ENCODE measurements at regions not wholly inside any gene's neighbourhood (a gene's known extent, or its start where the extent isn't known, plus 50 kb on each side); places are given as distances from the start of the nearest gene placed in this dataset.

DNA sequence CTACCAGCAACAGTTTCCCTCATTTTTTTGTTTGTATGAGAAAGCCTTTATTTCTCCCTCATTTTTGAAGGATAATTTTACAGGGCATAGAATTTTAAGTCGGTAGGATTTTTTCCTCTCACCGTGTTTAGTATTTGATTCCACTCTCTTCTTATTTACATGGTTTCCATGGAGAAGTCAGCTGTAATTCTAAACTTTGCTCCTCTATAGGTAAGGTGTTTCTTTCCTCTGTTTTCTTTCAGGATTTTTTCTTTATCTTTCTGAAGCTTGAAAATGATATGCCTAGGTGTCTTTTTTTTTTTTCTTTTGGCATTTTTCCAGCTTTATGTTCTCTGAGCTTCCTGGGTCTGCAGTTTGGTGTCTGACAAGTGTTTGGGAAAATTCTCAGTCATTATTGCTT is 75.6 kb upstream of the ETV6 start:
- H3K4me2 ChIP-seq: no peak overlapping the region
- no peaks in the 10 kb centered on the region for H3K79me2 ChIP-seq (ENCODE audit: low read depth)
- H3K27ac Mint-ChIP-seq: no peak overlapping the region
- no peak overlapping the region for H3K9ac ChIP-seq
- no peaks in the 10 kb centered on the region for H3K27me3 ChIP-seq
- no peak for DNase-seq (ENCODE audit: low spot score)
- no peak overlapping the region for H3K4me3 Mint-ChIP-seq
- H2AFZ ChIP-seq (replicated peaks): no peak overlapping the region
- H3K9me3 Mint-ChIP-seq: peaks cover 6% of the 10 kb centered on the region
- no peaks in the 10 kb centered on the region for H3K36me3 Mint-ChIP-seq
- H3K4me3 ChIP-seq: no peak overlapping the region
- TF ChIP-seq, protein P1, sequence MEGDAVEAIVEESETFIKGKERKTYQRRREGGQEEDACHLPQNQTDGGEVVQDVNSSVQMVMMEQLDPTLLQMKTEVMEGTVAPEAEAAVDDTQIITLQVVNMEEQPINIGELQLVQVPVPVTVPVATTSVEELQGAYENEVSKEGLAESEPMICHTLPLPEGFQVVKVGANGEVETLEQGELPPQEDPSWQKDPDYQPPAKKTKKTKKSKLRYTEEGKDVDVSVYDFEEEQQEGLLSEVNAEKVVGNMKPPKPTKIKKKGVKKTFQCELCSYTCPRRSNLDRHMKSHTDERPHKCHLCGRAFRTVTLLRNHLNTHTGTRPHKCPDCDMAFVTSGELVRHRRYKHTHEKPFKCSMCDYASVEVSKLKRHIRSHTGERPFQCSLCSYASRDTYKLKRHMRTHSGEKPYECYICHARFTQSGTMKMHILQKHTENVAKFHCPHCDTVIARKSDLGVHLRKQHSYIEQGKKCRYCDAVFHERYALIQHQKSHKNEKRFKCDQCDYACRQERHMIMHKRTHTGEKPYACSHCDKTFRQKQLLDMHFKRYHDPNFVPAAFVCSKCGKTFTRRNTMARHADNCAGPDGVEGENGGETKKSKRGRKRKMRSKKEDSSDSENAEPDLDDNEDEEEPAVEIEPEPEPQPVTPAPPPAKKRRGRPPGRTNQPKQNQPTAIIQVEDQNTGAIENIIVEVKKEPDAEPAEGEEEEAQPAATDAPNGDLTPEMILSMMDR (IDR thresholded peaks at IDR 0.05): no peak
- TF ChIP-seq EZH2phosphoT487 (IDR thresholded peaks at IDR 0.05) (no peak), EZH2 (IDR thresholded peaks at IDR 0.05) (no peak)
- H3K36me3 ChIP-seq: no peaks in the 10 kb centered on the region
- H3K27me3 Mint-ChIP-seq (ENCODE audit: insufficient read depth, low read depth): peaks cover 1% of the 10 kb centered on the region
- H3K9me3 ChIP-seq (ENCODE audit: low read depth): peaks cover 3% of the 10 kb centered on the region
- no peaks in the 10 kb centered on the region for H4K20me1 ChIP-seq (ENCODE audit: low read depth)
- H3K27ac ChIP-seq: no peak overlapping the region
- no peaks in the 10 kb centered on the region for H3K4me1 ChIP-seq
- no peaks in the 10 kb centered on the region for H3F3A ChIP-seq (ENCODE audit: low read depth)
- H3K4me1 Mint-ChIP-seq: peaks cover 6% of the 10 kb centered on the region

DNA sequence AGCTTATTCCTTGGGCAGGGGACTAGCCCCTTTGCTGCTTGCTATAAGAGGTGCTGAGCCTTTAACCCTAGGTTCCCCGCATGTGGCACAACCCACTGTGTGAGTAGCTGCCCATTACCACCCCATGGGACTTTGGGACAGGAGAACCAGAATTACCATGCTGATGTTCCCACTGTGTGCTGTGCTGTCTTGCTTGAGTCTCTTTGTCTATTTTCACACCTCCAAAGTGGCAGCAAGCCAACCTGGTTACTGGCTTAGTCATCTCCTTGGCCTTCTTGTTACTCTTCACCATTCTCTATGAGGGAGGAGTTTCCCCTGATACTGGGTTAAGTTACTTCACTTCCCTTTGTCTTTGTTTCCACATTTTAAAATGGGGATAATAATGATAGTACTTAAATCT is 73.4 kb upstream of the ETV6 start:
- Histone ChIP-seq H4K20me1 (ENCODE audit: low read depth) (no peaks in the 10 kb centered on the region), H3K9me3 (ENCODE audit: low read depth) (peaks cover 3% of the 10 kb centered on the region), H3F3A (ENCODE audit: low read depth) (no peaks in the 10 kb centered on the region), H3K27me3 (no peaks in the 10 kb centered on the region), H3K4me1 (no peaks in the 10 kb centered on the region), H3K79me2 (ENCODE audit: low read depth) (no peaks in the 10 kb centered on the region), H3K4me3 (no peak overlapping the region), H3K9ac (no peak overlapping the region), H3K36me3 (no peaks in the 10 kb centered on the region), H2AFZ (replicated peaks) (no peak overlapping the region), H3K27ac (no peak overlapping the region), H3K4me2 (no peak overlapping the region)
- Mint-ChIP-seq H3K27me3 (ENCODE audit: insufficient read depth, low read depth) (no peaks in the 10 kb centered on the region), H3K36me3 (no peaks in the 10 kb centered on the region), H3K27ac (no peak overlapping the region), H3K4me1 (no peaks in the 10 kb centered on the region), H3K9me3 (peaks cover 6% of the 10 kb centered on the region), H3K4me3 (no peak overlapping the region)
- TF ChIP-seq EZH2 (IDR thresholded peaks at IDR 0.05) (no peak), EZH2phosphoT487 (IDR thresholded peaks at IDR 0.05) (no peak)
- TF ChIP-seq, protein P1 (IDR thresholded peaks at IDR 0.05): no peak
- no peak for DNase-seq (ENCODE audit: low spot score)

DNA sequence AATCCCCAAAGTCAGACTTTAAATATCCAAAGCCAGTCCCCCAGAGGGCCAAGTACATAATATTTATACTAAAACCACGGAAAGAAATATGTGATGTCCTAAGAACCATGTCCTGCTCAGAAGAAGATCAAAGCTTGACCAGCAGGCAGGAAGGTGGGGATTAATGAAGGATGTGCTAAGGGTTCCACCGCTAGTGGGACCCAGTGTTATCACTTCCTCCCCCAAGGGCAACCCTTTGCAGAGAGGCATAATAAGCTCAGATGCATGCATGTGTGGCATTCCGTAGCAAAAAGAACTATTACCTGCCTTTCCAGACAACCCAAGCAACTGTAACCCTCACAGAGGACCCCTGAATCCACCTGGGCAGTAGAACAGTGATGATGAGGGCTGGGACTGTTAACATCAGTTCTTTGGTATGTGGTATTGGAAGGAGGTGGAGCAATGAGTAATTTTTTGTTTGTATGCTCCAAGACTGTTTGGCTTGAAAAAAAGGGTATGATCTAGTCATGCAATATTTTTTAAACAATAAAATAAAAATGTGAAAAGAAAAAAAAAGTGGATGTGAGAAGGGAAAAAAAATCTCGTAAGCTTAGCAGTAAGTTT is 71.7 kb upstream of the ETV6 start:
- Mint-ChIP-seq H3K36me3 (no peaks in the 10 kb centered on the region), H3K4me1 (no peaks in the 10 kb centered on the region), H3K9me3 (peaks cover 6% of the 10 kb centered on the region), H3K4me3 (no peak overlapping the region), H3K27me3 (ENCODE audit: insufficient read depth, low read depth) (no peaks in the 10 kb centered on the region), H3K27ac (no peak overlapping the region)
- Histone ChIP-seq H3K36me3 (no peaks in the 10 kb centered on the region), H2AFZ (replicated peaks) (no peak overlapping the region), H3K9ac (no peak overlapping the region), H3K79me2 (ENCODE audit: low read depth) (no peaks in the 10 kb centered on the region), H3F3A (ENCODE audit: low read depth) (no peaks in the 10 kb centered on the region), H3K4me3 (no peak overlapping the region), H3K27ac (no peak overlapping the region), H3K4me1 (no peaks in the 10 kb centered on the region), H3K4me2 (no peak overlapping the region), H3K27me3 (no peaks in the 10 kb centered on the region), H4K20me1 (ENCODE audit: low read depth) (no peaks in the 10 kb centered on the region), H3K9me3 (ENCODE audit: low read depth) (peaks cover 3% of the 10 kb centered on the region)
- DNase-seq (ENCODE audit: low spot score): no peak
- TF ChIP-seq EZH2phosphoT487 (IDR thresholded peaks at IDR 0.05) (no peak), EZH2 (IDR thresholded peaks at IDR 0.05) (no peak)
- TF ChIP-seq, protein P1 (IDR thresholded peaks at IDR 0.05): no peak

Measured in neural progenitor cell (in vitro differentiated cells).